Daoy (cell line): ENCODE measurements at regions not wholly inside any gene's neighbourhood (a gene's known extent, or its start where the extent isn't known, plus 50 kb on each side); places are given as distances from the start of the nearest gene placed in this dataset.

Source experiments
- DNase-seq: peaks from one replicate; pipeline ENCODE4 v3.0.0-alpha.2; 2015; ENCODE audit warnings: low read depth

DNA sequence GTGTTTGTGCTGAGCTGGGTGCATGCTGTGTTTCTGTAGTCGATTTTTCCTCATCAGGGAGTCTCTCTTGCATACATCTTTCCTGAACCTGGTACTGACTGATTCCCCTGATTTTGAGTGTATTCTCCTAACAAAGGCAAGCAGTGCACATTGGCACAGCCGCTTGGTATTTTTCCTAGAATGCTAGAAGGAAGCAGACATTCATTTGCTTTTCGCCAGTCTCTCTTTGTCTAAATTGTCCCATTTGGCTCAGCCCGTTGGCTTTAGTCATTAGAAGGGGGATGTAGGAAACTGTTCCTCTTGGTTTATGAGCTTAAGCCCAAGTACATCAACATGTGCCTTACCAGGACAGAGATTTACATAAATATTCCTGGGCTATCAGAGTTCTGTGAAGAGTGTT is 266.1 kb upstream of the TMTC4 start:
- DNase-seq: no peak

DNA sequence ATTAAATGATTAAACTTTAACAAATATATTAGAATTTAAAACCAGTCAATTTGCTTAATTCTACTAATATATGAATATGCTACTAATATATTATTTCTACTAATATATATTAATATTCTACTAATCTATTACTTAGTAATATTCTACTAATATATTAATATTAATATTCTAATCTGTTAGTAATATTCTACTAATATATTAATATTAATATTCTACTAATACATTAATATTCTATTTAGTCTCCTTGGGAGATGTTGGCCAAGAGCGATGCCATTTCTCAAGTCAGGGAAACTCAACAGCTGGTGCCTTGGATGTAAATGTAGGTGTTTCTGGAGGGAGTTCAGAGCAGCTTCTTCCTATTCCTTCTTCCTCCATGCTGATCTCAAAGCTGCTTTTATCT is 259.2 kb upstream of the TMTC4 start:
- DNase-seq: no peak

DNA sequence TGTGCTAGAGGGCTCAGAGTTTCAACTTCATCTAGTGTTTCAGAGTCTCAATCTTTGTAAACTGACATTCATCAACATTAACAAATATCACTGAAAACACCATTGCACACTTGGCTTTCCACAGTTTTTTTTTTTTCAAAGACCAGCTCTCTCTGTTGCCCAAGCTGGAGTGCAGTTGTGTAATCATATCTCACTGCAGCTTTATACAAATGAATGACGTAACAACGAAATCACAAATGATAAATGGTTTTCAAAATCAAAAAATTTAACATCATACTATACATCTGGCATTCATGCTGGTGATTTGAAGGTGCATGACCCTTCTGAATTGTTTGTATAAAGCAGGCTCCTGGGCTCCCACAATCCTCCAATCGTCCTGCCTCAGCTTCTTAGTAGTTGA is 248.0 kb upstream of the TMTC4 start:
- no peak for DNase-seq

DNA sequence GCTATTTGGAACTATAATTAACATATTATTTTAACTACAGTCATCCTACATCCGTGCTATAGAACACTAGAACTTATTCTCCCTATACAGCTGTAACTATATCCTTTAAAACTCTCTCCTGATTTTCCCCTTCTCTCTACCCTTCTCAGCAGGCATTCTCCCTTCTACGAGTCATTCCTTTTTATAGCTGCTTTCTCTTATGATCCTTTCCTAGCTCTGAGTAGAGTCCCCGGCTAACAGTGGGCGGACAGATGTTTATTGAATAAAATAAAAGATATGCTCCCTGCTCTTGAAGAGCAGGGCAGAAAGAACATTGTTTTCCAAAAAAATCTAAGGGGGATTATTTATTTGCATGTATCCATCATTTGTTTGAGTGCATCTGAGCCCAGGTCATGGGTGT is 246.5 kb upstream of the TMTC4 start:
- no peak for DNase-seq

DNA sequence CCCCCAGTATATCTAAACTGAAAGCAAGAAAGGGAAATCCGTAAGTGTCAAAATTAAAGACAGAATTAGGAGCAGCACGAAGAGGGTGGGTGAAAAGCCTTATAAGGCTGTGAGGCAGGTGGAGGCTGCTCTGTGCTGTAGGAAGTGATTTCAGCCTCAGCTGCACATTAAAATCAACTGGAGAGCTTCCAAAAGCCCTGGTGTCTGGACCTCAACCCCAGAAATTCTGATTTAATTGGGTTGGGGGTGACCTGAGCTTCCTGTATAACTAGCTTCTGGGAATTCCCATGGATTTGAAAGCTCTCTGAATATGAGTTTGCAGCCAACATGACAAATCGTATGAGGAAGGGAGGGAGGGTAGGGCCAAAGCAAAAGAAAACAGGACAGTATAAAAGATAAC is 242.4 kb upstream of the TMTC4 start:
- no peak for DNase-seq

DNA sequence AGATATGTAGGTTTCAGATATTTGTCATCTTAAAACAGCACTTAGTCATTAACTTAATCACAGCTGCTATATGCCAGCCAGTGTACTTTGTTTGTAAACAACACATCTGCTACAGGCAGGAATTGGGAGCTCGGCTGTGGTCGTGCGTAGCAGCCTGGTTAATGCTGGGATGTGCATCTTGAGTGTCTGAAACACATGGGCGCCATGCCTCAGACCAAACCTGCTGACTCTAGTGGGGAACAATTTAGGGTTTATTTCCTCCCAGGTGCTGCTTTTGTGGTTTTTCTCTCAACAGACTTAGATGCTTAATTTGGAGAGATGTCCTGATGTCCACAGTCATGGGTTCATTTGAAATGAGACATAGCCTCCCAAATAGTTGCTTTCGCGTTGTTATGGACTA is 238.5 kb upstream of the TMTC4 start:
- no peak for DNase-seq

DNA sequence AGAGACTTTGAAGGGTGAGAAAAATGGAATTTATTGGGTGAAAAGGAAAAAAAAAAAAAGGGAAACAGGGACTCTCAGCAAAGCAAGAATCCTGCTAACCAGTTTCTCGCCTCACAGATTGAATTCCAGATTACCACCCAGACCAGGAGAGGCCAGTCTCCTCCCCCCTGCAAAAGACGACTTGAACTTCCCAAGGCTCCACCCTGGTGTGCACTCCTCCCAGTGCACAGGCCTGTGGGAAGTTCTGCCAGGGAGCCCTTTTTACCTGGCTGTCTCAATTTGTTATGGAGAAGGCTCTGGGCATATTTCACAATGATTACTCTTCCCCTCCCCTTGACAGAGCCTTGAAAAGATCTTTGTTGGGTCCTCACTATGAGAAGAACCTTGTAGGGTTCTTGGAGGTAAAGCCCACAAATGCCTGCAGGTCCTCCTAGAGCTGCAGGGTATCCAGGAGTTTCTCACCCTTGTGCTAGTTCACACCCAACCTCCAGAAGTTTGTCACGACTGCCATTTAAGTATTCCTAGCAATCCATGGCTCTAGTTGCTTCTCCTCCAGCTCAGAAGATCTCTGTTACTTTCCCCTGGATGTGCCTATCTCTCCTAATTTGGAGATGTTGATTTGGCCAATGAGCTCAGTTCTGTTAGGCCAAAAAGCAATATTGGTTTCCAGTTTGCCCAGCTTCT is 229.8 kb upstream of the TMTC4 start:
- DNase-seq: no peak

DNA sequence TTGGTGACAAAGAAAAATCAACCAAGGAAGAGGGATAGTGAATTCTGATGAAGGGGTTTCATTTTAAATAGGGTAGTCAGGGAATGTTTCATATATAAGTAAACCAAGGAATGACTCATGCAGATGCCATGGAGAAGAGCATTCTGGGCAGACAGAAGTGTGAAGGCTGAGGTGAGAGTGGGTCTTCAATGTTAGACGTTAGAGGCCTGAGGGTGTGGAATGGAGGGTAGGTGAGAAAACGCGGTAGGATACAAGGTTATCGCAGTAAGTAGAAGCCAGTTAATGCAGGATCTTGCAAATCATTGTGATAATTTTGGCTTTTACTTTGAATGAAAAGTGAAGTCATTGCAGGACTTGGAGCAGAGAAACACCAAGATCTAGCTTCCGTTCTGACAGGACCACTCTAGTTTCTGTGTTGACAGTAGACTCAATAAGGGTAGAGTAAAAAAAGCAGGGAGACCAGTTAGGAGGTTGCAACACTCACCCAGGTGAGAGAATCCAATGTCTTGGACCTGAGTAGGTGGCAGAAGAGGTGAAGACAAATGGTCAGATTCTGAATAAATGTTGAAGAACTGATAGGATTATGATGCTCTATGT is 225.2 kb upstream of the TMTC4 start:
- no peak for DNase-seq

DNA sequence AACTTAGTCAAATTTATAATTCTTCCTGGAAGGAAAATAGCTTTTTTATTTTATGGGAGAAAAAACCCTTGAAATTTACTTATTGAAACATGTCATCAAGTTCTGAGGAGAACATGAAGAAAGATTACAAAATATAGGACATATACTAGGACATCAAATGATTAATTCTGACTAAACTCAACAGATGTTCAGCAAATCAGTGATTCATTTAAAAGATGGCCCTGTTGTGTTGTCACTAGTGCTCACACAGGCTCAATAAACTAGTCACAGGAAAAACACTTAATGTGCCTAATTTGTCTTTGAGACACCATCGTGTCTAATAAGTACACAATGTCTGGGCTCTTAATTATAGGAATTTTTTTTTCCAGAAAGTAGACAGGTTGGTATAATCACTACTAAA is 223.8 kb upstream of the TMTC4 start:
- DNase-seq: no peak

DNA sequence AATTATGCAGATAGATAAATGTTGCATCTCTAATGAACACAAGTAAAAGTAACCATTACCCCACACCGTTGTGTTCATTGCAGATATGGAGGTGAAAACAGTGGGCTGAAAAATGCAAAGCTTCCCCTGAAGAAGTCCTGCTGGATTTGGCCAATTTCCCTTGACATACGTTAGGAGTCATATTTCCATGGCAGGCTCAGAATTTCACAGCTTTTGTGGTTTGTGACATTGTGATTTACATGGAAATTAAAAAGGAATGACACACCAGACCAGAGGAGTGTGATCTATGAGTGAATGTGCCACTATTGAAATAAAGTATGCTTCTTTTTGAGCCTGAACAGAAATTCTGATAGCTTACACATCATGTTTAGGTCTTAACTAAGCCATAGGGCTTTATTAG is 221.1 kb upstream of the TMTC4 start:
- no peak for DNase-seq

DNA sequence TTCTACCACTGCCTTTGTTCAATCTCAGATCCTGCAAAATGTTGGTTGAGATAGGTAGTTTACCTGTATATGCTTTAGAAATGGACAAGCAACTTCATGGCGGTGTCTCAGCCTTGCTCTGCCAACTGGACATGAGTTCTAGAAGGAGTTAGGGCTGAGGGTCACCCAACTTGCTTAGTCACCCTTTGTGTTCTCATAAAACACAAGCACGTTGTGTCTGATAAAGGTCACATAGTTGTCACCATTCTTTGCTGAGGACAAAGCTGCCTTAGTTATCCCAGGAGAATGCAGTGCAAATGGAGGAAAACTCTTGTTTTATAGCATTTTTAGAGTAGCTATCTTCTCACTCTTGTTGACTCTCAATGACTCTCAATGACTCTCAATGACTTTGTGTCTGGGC is 218.4 kb upstream of the TMTC4 start:
- DNase-seq: no peak

DNA sequence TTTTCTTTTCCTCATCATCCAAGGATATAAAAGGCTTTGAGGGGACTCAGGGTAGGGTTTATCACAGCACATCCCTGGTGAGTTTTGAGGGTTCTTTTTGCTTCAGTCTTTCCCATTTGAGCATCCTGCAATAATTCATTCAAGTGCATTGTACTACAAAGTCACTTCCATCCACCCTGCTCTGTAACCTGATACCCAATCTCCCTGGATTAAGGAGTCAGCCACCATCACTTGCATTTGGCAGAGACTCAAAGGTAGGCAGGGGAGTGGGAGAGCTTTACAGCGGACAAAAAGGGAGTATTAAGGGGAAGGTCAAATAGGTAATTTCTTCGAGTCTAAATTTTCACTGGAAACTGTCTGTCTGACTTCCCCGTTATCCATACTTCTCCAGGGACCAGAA is 216.1 kb upstream of the TMTC4 start:
- no peak for DNase-seq

DNA sequence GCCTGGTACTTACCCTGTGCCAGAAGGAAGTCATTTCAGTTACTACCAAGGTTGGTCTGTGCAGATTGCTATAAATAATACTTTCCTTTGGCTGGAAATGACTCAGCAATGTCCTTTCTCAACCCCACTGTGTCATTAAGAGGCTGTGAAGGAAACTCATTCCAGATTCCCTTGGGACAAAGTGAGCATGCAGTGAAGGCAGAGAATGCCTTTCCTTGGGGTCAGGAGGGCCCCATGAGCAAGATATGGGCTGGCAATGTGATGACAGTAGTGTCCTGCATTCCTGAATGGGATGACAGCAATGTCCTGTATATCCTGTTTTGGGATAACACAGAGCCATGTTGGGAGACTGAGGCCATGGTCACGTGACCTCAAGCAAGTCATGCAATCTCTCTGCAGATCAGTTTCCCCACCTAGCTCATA is 213.1 kb upstream of the TMTC4 start:
- DNase-seq: peak; percentile 4

DNA sequence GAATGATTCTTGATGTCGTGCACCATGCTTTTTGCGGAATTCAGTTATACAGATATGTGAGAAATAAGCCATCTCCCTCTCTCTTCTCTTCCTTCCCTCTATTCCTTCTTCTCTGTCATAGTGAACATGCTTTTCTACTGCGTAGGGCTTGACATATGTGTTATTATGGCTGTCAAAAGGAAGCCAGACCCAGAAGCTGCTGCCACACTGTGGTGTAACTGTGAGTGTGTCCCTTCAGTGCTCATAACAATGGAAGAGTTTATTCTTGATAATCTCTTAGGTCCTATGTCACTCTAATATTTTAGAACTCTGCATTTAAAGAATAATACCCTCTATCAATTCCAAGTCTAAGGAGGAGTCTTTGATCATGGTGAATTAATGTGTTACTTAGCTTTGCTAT is 208.9 kb upstream of the TMTC4 start:
- no peak for DNase-seq

DNA sequence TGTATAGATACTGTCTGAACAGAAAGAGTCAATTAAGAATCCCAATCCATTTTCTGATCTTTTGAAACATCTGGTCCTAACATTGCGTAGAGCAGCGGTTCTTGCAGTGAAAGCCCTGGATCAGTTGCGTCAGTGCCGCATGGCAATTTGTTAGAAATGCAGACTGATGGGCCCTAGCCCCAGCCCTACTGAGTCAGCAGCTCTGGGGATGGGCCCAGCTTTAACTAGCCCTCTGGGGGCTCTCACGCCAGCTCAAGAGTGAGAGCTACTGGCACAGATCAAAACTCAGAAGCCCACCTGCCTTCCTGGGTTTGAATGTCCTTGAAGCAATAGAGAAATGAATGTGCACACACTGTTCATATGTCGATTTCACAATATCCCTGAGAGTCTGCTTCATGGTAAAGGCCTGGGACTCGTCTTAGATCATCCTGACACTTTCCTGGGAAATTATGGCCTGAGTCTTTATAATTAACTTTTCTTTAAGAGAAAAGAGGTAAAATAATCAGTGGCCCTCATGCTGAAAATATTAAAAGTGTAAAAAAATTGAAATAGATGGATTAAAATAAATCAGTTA is 206.8 kb upstream of the TMTC4 start:
- DNase-seq: no peak

DNA sequence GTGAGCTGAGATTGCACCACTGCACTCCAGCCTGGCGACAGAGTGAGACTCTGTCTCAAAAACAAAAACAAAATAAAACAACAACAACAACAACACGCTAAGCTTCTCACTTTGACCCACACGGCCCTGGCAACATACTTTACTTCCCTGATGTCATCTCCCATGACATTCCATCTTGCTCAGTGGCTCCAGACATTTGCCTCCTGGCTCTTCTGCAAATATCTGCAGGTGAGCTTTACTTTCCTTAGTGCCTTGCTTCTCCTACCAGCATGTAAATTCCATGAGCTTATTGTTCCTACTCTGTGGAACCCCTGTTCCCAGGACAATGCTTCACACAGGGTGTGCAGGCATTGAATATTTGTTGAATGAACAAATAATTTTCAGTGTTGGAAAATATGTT is 205.6 kb upstream of the TMTC4 start:
- DNase-seq: no peak

DNA sequence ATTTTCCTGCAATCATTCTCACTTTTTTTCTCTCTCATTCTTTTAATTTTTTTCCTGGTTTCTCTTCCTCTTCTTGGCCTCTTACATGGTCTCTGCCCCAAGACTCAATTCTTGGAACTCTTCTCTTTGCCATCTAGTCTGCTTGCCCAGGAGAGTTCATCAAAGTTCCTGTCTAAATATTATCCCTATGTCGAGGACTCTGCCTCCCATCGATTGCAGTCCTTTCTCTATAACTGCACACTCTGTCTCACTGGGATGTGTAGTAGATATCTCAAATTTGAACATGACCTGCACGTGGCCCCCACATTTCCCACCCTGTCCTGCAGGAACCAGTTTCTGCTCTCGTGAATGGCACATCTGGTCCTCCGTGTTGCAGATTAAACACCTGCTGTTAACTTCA is 204.7 kb upstream of the TMTC4 start:
- DNase-seq: no peak

DNA sequence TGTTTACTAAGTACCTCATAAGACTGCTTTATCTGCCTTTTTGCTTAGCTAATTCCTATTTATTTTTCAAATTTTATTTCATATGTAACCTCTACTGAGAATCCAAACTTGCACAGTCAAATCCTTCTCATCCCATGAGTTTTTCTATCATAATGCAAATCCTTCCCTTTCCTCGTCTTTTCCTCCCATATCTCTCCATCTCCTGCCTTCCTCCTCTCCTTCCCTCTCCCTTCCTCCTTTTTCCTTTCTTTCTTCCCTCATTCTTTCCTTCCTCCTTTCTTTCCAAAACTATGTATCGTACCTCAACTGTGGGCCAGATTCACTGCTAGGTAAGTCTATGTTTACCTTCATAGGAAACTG is 201.4 kb upstream of the TMTC4 start:
- DNase-seq: no peak

DNA sequence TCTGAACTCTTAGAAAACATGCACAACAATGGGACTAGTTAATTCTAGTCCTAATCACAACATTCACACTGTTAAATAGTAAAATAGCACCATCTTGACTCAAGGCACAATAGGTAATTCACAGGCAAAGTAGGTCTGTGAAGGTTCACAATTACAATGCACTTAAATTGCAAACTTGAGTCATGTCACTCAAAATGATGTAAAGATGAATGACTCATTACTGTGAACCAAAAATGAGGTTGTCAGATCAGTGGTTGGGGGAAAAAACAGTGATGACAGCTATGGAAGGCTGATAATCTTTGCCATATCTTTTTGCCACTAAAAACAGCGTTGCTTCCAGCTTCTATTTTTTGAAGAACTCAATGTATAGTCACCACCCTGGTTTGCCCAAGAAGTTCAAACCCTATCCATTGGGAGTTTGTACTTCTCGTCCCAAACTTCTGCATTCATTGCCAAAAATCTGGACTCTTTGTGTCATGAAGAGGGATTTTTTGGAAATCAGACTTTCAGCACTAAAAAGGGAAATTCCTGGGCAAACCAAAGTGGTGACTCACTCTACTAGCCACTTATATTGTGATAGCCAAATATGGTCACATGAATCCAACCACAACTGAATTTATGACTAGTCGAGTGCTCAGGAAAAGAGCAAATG is 200.9 kb upstream of the TMTC4 start:
- DNase-seq: peak; percentile 19

DNA sequence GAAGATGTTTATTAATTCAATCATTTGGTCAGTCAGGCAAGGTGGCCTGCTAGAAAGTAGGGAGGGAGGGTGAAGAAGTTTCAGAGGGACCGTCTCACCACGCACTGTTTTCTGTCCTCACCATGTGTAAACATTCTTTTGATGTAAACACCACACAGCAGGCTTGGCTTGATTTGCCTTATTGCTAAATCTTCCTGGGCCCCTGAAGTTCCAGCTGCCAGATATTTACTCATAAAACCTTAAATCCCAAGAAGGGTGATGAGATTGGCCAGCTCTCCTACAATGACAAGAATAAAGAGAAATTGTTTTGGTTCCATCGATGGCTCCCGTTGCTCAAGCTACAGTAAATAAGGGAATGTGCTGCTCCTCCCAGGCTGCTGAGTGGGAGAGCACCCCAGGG is 198.2 kb upstream of the TMTC4 start:
- no peak for DNase-seq

DNA sequence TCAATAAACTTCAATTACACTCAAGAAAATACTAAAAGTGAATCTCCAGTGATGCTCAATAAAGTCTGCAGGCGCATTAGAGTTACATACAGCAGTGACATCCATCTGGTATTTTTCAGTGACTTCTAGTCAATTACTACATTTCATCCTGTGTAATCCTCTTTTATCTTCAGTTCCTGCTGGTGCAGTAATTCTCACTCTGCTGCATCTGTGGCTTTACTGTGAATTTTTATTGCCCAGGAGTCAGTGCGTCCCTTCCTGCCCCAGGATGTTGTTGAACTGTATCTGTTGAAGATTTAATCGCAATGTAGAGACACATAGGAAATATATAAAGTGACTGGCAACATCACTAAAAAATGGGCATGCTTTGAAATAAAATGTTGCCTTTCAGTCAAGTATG is 196.3 kb upstream of the TMTC4 start:
- no peak for DNase-seq

DNA sequence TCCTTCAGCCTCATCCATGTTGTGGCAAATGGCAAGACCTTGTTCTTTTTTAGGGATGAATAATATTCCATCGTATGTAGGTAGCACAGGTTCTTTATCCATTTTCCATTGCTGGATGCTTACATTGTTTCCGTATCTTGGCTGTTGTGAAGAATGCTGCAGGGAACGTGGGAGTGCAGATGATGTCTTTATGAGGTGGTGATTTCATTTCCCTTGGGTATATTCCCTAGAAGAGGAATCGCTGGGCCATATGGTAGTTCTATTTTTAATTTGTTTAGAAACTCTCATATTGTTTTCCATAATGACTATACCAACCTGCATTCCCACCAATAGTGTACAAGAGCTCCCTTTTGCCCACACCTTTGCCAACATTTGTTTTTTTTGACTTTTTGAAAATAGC is 186.3 kb upstream of the TMTC4 start:
- no peak for DNase-seq

DNA sequence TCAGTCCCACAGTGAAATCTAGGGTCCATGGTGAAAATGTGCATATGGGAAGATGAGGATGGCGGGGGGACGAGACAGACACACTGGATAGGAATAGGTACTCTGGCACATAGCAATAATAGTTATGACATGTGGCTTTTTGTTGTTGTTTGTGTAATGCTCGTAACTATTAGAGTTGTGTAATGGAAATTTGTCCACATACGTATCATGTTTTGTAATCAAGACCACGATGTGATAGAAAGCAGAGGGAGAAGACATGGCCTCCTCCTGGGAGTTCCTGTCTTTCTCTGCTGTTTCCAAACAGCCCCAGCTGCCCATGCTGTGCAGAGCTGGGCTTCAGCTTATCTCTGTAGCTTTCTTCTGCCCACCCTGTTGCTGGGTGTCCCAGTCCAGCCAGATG is 185.3 kb upstream of the TMTC4 start:
- DNase-seq: no peak
